ENCODE measurements at regions not wholly inside any gene's neighbourhood (a gene's known extent, or its start where the extent isn't known, plus 50 kb on each side); places are given as distances from the start of the nearest gene placed in this dataset.

DNA sequence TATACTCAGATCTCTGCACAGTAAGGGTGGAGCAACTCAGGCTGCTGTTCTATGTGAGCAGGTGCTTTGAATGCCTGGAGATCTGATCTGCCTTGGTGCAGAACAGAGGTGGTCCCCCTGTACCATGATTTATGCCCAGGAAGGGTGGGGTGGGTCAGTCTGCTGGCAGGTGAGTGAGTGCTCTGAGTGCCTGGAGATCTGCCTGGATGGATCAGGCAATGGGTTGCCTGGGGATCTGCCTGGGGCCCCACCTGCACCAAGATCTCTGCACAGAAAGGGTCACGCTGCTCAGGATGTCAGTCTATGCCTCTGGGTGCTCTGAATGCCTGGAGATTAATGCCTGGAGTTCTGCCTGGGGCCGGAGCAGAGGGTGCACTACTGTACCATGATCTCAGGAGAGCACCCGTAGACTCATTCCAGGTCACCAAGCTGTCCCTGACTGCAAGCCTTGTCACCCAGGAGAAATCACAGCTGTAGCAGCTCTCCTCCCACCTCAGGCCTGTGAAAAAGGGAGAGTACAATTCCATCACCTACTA lies 342.9 kb downstream of the GBA3 start:
- TF ChIP-seq POLR2A (IDR thresholded peaks at IDR 0.05; ENCODE audit: low read depth, low read length), result no peak
- no peak for TF ChIP-seq POLR2AphosphoS5 (IDR thresholded peaks at IDR 0.05; ENCODE audit: low read depth, low read length)

Measured in GM12891 (cell line).